GM18873 (cell line): ENCODE measurements at regions not wholly inside any gene's neighbourhood (a gene's known extent, or its start where the extent isn't known, plus 50 kb on each side); places are given as distances from the start of the nearest gene placed in this dataset.

Source experiments
- ATAC-seq: cut with Tn5 transposase; IDR thresholded peaks from one replicate; pipeline ENCODE4 v1.9.1; 2021; ENCODE audit warnings: mild to moderate bottlenecking, moderate library complexity, moderate number of reproducible peaks; ENCODE audit not compliant: unreplicated experiment, low FRiP score

DNA sequence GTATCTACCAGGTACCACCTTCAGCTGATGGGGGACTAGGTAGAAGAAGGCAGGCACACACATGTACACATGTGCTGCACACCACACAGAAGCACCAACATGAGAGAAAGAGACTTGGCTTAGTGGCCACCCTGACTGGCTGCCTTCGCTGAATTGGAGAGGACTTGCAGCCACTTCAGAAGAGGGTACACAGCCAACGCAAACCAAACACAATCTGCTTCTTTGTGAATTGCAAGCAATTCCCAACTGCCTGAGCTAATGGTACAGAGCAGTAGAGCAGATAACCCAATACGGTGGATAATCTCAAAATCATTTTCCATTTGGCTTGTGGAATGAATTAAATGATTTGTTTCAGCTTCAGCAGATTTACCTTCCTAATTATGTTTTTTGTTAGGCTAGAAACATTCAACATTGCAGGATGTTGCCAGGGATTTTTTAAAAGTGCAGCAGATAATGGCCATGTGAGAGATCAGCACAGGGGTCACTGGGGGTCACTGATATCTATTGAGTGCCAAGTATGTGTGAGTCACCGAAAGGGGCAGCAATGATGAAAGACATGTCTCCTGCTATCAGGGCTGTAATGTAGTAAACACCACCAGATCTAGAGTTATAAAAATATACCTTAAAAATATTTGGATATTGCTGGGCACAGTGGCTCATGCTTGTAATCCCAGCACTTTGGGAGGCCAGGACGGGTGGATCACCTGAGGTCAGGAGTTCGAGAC, 652.6 kb downstream of the BCL11A start:
- no peak for ATAC-seq

DNA sequence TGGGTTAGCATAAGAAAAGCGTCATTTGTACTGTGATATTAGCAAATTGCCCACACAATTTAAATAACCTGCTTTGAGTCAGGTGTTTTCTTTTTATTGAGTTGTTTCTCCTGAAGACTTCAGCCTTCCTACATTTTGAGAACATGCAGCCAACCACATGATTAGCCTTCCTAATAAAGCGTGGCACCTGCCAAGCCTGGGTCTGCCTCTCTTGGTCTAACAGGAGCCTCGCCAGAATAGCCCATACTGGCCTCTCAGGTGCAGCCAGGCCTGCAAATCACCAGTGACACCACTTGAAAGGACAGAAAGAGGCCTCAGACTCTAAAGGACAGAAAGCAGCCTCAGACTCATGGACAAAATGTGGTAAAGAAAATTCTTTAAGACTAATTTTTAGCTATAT, 653.8 kb downstream of the BCL11A start:
- ATAC-seq = no peak

DNA sequence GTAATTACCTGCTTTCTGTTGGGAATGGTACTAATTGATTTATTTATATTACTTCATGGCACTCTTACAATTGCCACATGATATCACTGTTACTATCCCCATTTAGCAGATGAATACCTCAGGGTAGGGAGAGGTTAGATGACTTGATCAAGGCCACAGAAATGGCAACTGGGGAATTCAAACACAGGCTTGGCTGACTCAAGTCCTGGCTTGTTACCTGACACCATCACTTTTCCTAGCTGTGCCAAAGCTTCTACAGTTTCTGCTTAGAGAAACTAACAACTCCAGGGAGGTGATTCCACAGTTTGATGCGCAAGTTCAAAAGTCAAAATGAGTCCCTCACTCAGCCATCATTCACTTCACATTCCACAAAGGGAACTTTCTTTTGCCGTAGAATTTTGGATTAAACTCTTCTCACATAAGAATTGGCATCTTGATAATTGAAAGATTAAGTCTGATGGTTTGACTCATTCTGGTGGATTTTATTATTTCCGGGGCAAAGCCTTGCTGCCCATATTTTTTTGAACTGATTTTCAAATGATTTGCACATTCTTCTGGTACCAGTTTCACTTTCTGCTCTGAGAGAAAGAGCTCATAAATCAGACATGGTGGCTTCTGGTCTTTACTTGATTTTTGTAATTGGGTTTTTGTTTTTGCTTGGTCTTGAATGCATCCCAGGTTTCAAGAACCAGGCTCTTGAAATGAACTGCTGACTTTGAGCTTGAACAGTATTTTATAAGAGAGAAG, 656.8 kb downstream of the BCL11A start:
- no peak for ATAC-seq

DNA sequence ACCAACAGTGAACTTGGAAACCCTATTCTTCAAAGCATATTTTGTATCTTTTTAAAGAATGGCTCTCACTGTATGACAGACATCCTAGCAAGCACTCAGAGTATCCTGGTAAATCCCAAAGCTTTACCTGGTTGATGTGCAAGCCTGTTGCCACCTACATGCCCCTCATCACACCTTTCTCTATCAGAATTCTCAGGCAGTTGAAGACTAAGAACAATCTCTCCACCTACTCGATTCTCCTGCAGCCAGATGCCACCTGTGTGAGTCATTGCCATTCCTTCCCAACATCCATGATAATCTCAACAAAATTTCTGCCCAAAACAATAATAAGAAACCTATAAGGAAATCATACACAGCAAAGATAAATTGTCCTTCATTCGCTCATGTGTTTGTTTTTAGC, 659.8 kb downstream of the BCL11A start:
- ATAC-seq = no peak

DNA sequence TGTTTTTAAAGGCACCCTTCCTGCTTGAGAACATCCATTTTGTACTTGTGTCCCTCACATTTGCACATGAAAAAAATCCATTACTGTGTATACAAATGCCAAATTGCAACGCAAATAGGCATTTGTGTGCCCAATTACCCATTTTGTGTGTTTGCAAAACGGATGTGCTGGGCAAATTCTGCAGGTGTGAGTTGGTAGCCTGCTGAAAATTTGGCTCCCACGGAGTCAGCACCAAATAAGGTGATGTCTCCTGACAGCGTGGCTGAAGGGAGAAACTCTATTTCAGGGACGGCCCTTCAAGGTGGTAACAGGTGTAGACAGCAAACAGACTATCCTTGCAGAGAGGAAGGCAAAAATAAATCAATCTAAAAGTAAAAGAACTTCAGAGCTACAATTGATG, 661.1 kb downstream of the BCL11A start:
- ATAC-seq = no peak

DNA sequence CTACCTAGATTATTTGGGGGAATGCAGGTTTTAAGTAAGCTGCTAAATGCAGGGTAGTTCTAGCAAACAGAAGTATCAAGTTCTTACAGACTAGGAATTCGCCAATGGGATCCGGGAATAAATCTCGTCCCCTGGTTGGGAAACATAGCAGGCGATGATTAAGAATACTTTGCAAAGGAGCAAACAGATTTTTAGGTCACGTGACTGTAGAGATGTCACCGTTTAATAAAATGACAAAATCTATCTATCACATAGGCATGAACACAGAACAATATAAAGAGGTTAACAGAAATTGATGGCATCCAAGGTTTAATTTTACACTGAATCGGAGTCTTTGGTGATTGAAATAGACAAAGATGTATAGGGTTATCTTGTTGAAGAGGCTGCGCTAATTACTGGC, 664.1 kb downstream of the BCL11A start:
- no peak for ATAC-seq

DNA sequence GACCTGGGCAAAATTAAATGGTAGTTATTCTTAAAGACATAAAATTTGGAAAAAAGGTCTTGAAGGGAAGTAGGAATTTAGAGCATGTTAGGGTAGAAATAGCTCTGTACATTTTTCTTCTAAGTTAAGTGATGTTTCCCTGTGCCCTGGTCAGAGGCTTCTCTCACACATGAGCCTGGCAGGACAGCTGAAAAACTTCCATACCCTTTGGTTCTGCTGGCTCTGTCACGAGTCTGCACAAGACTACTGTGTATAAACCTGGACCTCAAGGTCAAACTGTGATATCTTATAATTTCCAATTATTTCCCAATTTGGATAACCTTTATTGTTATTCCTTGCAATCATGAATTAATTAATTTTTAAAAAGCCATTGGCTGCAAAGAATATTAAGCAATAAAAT, 664.7 kb downstream of the BCL11A start:
- ATAC-seq = no peak

DNA sequence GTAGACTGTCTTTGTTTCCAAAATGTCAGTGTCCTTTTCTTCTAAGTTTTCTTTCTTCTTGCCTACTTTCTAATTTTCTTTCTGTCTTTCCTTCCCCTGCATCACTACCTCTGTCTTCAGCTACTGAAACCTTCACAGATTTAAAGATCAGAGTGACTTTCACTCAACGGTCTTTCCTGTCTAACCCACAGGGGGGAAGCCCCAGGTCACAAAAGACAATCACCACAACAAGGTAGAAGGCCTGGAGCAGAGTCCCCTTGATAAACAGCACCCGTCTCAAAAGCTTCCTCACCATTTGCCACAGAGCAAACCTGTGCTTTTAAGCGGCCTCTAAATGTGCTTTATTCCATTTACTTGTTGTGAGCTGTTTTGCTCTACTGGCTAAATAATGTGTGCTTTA, 665.4 kb downstream of the BCL11A start:
- ATAC-seq = peak; percentile 94

DNA sequence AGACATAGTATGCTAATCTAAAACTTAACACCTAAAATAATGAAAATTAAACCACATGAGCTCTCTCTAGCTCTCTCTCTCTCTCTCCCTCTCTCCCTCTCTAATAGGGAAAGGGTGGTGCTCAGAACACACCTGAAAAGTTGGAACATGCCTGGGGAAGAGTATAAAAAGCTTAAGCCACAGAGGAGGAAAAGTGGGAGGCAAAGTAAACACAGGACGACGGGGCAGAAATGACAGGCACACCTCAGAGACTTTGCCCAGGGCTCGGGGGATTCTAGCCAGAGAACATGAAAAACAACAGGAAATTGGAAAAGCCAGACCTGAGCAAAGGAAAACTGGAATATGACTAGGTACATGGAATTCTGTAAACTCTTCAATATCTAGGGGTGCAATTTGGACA, 666.1 kb downstream of the BCL11A start:
- no peak for ATAC-seq

DNA sequence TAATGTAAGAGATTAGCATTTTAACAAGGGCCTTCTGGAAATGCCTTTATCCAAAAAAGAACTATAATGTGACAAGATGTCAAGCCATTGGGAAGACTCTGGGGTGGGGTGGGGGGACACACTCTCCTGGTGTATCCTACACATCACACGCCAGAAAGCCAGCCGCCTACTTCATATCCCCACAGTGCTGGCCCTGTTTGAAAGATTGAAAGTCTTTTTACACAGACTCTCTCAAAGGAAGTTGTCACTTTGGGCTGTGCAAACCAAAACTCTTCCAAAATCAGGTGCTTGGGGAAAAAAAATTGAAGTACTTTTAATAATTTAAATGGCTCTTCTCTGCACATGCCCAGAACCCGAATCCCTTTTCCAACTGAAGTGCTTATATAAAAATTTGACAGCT, 666.7 kb downstream of the BCL11A start:
- ATAC-seq = no peak

DNA sequence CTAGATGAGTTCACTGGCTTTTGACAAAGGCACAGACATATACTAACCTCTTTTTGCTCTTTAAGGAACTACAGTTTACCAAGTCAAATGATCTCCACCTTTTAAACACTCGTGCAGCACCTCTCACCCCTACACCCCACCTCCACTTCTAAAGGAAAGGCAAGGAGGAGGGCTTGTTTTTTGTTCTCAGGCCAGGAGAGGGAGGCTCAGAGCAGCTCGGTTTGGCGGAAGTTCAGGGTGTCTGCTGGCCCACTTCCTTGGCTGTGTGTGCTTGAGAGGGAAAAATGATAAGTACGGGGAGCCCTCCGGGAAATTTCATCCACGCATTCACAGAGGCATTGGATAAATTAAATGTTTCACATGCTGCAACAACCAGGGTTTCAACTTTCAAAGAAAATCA, 667.9 kb downstream of the BCL11A start:
- no peak for ATAC-seq

DNA sequence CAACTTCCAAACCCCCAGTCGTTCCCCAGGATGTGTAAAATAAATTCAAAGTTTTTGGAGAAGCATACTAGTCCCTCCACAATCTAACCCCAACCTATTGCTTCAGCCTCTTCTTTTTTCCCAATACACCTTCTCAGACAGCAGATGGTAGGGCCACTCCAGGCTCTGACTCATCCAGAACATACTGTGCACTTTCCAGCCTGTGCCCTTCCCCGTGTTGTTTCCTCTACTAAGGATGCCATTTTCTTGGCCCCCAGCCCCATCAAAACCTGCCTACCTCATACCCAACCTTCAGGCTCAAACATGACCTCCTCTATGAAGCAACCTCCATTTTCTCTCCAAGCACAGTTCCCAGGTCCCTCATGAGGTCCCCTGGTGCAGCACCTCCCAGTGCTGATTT, 669.3 kb downstream of the BCL11A start:
- ATAC-seq = no peak

DNA sequence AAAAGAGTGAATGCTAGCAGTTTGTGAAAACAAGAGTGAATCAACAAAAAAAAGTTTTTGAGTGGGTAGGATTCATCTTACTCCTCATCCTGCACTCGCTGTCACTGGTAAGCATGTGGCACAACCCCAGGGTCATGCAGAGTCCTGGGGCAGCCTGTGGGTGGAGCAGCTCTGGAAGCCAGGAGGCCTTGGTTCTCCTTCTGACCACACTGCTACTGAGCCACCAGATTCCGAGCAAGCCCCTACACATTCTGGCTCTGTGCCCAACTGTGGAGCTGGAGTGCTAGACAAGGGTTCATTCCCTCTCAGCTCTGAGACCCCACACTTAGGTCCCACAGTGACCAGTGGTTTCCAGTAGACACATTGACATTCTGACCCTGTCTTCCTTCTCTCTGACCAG, 670.6 kb downstream of the BCL11A start:
- no peak for ATAC-seq

DNA sequence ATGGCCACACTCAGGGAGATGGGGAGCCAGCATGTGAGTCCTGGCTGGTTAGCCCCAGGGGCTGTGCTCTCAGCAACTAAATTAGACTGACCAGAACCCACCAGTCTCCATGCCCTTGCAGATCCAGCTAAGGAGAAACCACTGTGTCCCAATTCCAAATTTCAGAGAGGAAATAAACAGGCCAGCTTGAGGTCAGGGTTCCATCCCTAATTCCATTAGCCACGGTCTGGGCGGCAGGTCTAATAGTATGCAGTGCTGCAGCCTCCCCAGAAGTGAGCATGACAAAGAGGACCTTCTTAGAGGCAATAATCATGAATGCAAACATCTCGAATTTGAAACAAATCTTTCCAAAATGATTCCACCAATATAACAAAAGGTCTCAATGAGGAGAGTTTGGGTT, 671.2 kb downstream of the BCL11A start:
- no peak for ATAC-seq

DNA sequence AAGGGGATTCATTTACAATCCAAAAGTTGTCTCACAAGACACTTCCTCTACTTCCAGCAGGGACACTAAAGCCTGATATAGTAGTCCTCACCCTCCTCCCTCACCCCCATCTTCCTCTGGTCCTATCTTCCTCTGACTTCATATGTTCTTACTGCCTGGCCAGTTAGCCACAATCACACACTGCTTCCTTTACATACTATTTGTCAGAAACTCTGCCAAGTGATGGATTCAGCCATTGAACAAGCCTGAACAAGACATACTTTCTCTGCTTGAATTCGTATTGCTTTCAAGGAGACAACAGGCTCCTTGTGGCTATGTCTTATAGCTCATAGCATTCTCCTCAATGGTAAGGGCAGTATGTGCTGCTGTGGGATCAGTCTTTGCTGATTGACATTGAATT, 672.2 kb downstream of the BCL11A start:
- ATAC-seq = no peak

DNA sequence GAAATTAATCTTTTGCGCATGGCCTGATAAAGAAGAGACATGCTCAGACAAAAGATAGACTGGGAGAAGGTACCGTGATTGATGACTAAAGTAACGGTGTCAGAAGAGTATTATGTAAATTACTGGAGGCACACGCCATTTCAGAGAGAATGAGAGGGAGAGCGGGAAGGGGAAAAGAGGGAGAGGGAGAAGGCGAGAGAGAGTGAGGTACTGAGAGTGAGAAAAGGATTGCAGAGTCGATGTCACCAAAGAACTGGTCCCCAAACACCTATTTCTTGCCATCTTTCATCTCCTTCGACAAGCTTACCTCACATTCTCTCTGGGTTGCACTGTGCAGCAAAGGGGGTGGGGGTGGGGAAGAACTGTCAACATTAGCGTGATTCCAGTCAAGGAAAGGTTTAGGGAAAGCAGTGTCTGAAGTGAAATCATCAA, 673.7 kb downstream of the BCL11A start:
- no peak for ATAC-seq

DNA sequence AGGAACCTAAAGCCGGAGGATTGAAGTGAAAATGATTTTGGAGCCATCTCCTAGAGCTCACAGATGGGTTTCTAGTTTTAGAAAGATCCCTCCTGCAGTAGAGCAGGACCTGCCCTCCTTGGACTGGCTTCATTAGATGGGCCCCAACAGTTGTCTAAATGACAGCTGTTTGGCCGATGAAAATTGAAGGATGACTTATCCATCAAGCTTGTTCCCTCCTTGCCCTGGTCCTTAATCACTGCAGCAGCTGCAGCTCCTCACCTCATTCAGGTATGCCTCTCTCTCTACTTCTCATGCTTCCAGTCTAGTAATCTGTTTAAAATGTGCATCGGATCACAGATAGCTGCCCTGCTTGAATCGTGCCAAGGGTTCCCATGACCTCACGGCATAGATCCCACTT, 677.6 kb downstream of the BCL11A start:
- ATAC-seq = no peak

DNA sequence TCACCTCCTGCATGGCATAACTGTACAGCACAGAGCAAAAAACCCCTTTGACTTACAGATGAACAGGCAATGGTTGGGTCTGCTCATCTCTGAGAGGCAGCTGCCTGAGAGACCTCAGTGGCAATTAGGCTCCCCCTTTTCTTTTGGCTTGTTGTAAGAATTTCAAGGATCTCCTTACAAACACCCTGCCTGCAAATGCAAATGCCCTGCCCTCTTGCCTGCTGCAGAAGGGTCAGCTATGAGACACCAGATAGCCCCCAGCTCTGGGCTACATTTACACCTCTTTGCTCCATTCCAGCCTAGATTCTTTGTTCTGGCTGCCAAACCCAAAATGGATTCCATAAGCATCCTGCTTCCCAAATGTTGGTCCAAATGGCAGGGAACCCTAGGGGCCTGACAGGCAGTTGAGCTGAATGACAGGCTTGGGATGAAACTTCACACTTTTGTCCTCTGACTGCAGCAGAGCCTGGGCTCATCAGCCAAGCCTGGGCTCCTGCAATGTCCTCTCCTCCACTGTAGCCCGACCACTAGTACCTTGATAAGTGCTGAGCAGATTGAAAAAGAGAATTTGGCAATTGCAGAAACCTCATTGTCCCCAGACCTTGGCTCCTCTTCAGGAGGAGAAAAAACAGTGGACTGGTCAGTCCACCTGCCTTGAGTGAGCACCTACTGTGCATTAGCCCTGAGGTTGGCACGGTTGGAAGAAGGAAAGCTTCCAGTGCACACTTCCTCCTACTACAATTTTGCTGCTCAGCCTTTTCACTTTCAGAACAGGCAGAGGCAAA, 678.3 kb downstream of the BCL11A start:
- ATAC-seq = no peak

DNA sequence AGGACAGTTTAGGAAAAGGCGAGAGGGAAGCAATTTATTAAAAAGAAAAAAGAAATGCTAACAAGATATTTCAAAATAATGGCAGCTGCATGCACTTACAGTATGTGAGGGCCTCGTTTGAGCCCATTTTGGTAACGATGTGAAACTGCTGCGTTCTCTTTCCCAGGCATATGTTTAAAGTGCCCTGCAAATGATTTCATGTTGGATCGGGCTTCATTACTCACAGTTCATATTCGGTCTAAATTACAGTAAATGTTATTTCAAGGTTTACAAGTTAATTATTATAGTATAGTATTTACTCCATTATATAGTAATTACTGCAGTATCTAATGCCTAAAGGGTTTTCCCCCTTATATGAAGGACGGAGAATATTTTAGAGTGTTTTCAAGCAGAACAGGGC, 679.1 kb downstream of the BCL11A start:
- no peak for ATAC-seq

DNA sequence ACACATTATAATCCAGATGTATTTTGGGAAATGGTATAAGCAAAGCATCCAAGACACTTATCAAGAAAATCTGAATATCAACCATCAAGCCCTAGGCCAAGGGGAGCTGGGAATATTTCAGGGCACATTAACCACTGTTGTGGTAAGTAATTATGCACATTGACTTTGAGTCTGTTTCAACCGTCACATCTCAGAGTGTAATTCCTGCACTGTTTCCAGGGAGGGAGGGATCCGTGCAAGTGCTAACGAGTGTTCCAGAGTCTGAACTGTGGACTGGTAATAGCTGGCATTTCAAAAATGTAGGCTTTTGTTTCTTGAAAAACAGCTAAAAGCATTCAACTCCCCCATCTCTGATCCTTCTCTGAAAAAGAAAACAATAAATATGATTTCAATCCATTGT, 681.6 kb downstream of the BCL11A start:
- no peak for ATAC-seq

DNA sequence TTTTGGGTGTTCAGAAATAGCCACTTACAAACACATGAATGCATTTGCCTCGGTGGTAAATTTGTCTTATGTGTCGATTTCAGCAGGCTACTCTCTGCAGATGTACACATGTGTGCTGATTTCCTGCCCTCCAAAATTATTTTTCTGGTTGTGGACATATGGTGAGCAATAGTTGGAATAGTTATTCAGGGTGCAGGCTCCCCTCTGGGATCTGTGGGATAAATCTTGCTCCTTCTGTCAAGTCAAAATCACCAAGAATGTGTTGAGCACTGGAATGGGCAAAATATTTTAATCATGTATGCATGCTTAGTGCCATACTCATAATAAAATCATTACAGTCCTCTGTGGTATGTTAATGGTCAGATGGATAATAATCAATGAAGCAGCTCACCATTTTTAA, 684.5 kb downstream of the BCL11A start:
- ATAC-seq = no peak
